ENCODE measurements at regions not wholly inside any gene's neighbourhood (a gene's known extent, or its start where the extent isn't known, plus 50 kb on each side); places are given as distances from the start of the nearest gene placed in this dataset.

GRCh38 chr4:43112139-43112538 lies 219.6 kb downstream of the GRXCR1 start (continued):
- TF ChIP-seq ZNF239 (CRISPR knock-in tag; IDR thresholded peaks at IDR 0.05), result no peak
- no peak for TF ChIP-seq NCOA6 (IDR thresholded peaks at IDR 0.05)
- TF ChIP-seq LEF1 (IDR thresholded peaks at IDR 0.05), result no peak
- no peak for TF ChIP-seq NRF1 (conservative IDR thresholded peaks at IDR 0.05 in 1 of 2, IDR thresholded peaks at IDR 0.05 in 1 of 2)

DNA sequence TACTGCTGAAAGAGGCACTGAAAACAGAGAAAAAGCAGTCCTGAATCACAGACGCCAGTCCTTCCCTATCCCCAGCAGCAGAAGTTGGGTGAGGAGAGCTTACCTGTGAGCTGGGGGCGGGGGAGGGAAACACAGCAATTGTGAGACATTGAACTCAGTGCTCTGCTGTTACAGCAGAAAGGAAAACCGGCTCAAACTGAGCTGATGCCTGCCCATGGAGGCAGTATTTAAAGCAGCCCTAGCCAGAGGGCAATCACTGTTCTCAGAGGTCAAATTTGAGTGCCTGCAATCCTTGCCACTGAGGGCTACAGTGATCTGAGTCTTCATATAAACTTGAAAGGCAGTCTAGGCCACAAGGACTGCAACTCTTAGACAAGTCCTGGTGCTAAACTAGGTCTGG lies 220.7 kb downstream of the GRXCR1 start:
- POLR2A ChIA-PET, result no interaction called here

More for the DNA sequence above, 220.7 kb downstream of the GRXCR1 start:
- no peaks in the 10 kb centered on the region for H3K36me3 ChIP-seq (ENCODE audit: control insufficient read depth, insufficient read depth, low read length)
- H3K9me1 ChIP-seq (ENCODE audit: control insufficient read depth, insufficient read depth, low read length), result no peaks in the 10 kb centered on the region
- FAIRE-seq (no peak), DNase-seq (ENCODE audit: extremely low read depth in 1 of 4, low spot score in 3 of 4) (no peak), ATAC-seq (no peak)
- intact Hi-C loops (cut with micrococcal nuclease), result no loop called here
- no peaks in the 10 kb centered on the region for H3K79me2 ChIP-seq (ENCODE audit: control insufficient read depth, insufficient read depth, low read length)
- no peaks in the 10 kb centered on the region for H4K20me1 ChIP-seq (replicated peaks; ENCODE audit: control insufficient read depth, insufficient read depth, low read length)
- no peak overlapping the region for H3K9ac ChIP-seq (ENCODE audit: insufficient read depth in 1 of 2, low read depth in 2 of 2, low read length in 2 of 2)
- no TSS peak for BruUV-seq (replicated peaks)
- H2AFZ ChIP-seq (ENCODE audit: low read depth, low read length), result no peak overlapping the region
- WGBS (ENCODE audit: insufficient coverage, low coverage, missing lambda C conversion rate), result 0% methylated on average over 3 of the region's 3 CpGs
- no peaks in the 10 kb centered on the region; the same call in 1 of the 2 replicates for H3K9me3 ChIP-seq (replicated peaks; ENCODE audit: control insufficient read depth, insufficient read depth, low read depth, low read length)
- H3K4me3 ChIP-seq, result no peak overlapping the region
- no peak overlapping the region for H3K4me2 ChIP-seq (ENCODE audit: insufficient read depth, low read length)
- no peaks in the 10 kb centered on the region for H3K4me1 ChIP-seq (replicated peaks in 1 of 2; ENCODE audit: control insufficient read depth in 2 of 2, insufficient read depth in 2 of 2, low read length in 2 of 2)
- H3K27ac ChIP-seq (ENCODE audit: extremely low read depth, low read depth, low read length), result no peak overlapping the region
- H3K27me3 ChIP-seq (ENCODE audit: control insufficient read depth in 2 of 2, insufficient read depth in 2 of 2, low read length in 2 of 2), result no peaks in the 10 kb centered on the region
- CTCF ChIA-PET (ENCODE audit: low intra/inter-chr PET ratio), result no interaction called here
- in situ Hi-C loops (cut with MboI), result no loop called here
- TF ChIP-seq CEBPZ (IDR thresholded peaks at IDR 0.05; ENCODE audit: borderline replicate concordance, low read depth, low read length) (no peak), ZNF57 (CRISPR knock-in tag; IDR thresholded peaks at IDR 0.05) (no peak), ZBED1 (IDR thresholded peaks at IDR 0.05) (no peak), GABPB1 (CRISPR knock-in tag; IDR thresholded peaks at IDR 0.05) (no peak), MCM5 (IDR thresholded peaks at IDR 0.05; ENCODE audit: low read depth) (no peak), ARID2 (IDR thresholded peaks at IDR 0.05) (no peak), KDM5B (IDR thresholded peaks at IDR 0.05; ENCODE audit: insufficient replicate concordance, low read depth, low read length) (no peak), REST (IDR thresholded peaks at IDR 0.05; ENCODE audit: borderline replicate concordance) (no peak), REST (CRISPR knock-in tag; IDR thresholded peaks at IDR 0.05; ENCODE audit: low read depth) (no peak)
